K562 (cell line): ENCODE measurements at regions not wholly inside any gene's neighbourhood (a gene's known extent, or its start where the extent isn't known, plus 50 kb on each side); places are given as distances from the start of the nearest gene placed in this dataset.

ENCODE experiments used
- ATAC-seq: fragments of 200-7000 bp; cut with Tn5 transposase; 3 replicates; pipeline ENCODE4 v1.9.1; 2020; ENCODE audit warnings: moderate library complexity
- BruUV-seq: library from RNA; stranded (reverse); fragments of 400-500 nt; replicated peaks from 2 replicates; lab custom pipeline; 2021; lab: Mats Ljungman, UMichigan
- CTCF ChIA-PET: fragments of 300-600 bp; formaldehyde crosslinking; extraction: SDS; loops from one replicate; lab custom pipeline; 2021; ENCODE audit warnings: low intra/inter-chr PET ratio; lab: Yijun Ruan, JAX
- POLR2A ChIA-PET: fragments of 300-600, 350-650 bp; sonication (Branson Sonifier 250); formaldehyde crosslinking; extraction: SDS; loops from one replicate; lab custom pipeline; 2021; ENCODE audit warnings: antibody characterized with exemption, inconsistent platforms; lab: Yijun Ruan, JAX
- DNase-seq, 4 experiments: peaks; one replicate each; pipeline versions ENCODE4 v3.0.0 to v3.0.0-alpha.2; 2011 to 2018; ENCODE audit warnings: low spot score in 3 of 4, mixed read lengths in 3 of 4; ENCODE audit errors: extremely low read depth in 1 of 4
- FAIRE-seq: peaks from 2 replicates; lab custom pipeline; 2011; peaks lifted over from hg19 to GRCh38; lab: Jason Lieb, UNC
- H2AFZ ChIP-seq: 2 replicates; pipeline ENCODE4 v1.6.0; 2011; ENCODE audit warnings: low read depth, low read length, control low read depth, inconsistent platforms
- H3K27ac ChIP-seq: fragments of 200-600 bp; 3 replicates; pipeline ENCODE4 v1.8.0; 2011; ENCODE audit warnings: low read depth, mild to moderate bottlenecking, control low read depth, inconsistent platforms, low read length, moderate library complexity, mixed read lengths; ENCODE audit errors: extremely low read depth
- H3K27me3 ChIP-seq, 2 experiments: fragments of 300-600 bp in 1 of 2; 2 replicates in 1 of 2; 3 replicates in 1 of 2; pipeline versions ENCODE4 v1.6.0 to v1.8.0; 2011; ENCODE audit warnings: inconsistent platforms in 2 of 2, low read length in 2 of 2, mild to moderate bottlenecking in 1 of 2, mixed read lengths in 1 of 2, moderate library complexity in 1 of 2; ENCODE audit not compliant: control insufficient read depth in 2 of 2, insufficient read depth in 2 of 2
- H3K36me3 ChIP-seq: fragments of 300-600 bp; 3 replicates; pipeline ENCODE4 v1.8.0; 2011; ENCODE audit warnings: mild to moderate bottlenecking, low read length, inconsistent platforms; ENCODE audit not compliant: control insufficient read depth, insufficient read depth
- H3K4me1 ChIP-seq, 2 experiments: fragments of 200-600 bp in 1 of 2; replicated peaks in 1 of 2; 2 replicates in 1 of 2; 3 replicates in 1 of 2; pipeline versions ENCODE4 v1.5.1 to v1.8.0; 2011; ENCODE audit warnings: inconsistent platforms in 2 of 2, low read length in 2 of 2, mild to moderate bottlenecking in 1 of 2, mixed read lengths in 1 of 2, moderate library complexity in 1 of 2; ENCODE audit not compliant: control insufficient read depth in 2 of 2, insufficient read depth in 2 of 2
- H3K4me2 ChIP-seq: 2 replicates; pipeline ENCODE4 v1.6.1; 2011; ENCODE audit warnings: low read length, control low read depth, inconsistent platforms, mixed read lengths; ENCODE audit not compliant: insufficient read depth
- H3K4me3 ChIP-seq: fragments of 200-600 bp; sonication (generic), shearing (Covaris generic); 2 replicates; pipeline ENCODE4 v1.5.1; 2016; ENCODE audit warnings: control low read depth, inconsistent platforms
- H3K79me2 ChIP-seq: fragments of 200-600 bp; 3 replicates; pipeline ENCODE4 v1.8.0; 2011; ENCODE audit warnings: low read length, inconsistent platforms; ENCODE audit not compliant: control insufficient read depth, insufficient read depth
- H3K9ac ChIP-seq, 2 experiments: 2 replicates each; pipeline versions ENCODE4 v1.6.0 to v1.6.1; 2011; ENCODE audit warnings: low read depth in 2 of 2, low read length in 2 of 2, control low read depth in 1 of 2, inconsistent platforms in 1 of 2, mild to moderate bottlenecking in 1 of 2, mixed read lengths in 1 of 2; ENCODE audit not compliant: insufficient read depth in 1 of 2
- H3K9me1 ChIP-seq: one replicate; pipeline ENCODE4 v1.6.0; 2011; ENCODE audit warnings: inconsistent platforms, mild to moderate bottlenecking, low read length, moderate library complexity; ENCODE audit not compliant: control insufficient read depth, insufficient read depth
- H3K9me3 ChIP-seq: replicated peaks from 2 replicates; pipeline ENCODE4 v1.5.1; 2011; ENCODE audit warnings: low read depth, low read length, inconsistent platforms; ENCODE audit not compliant: control insufficient read depth, insufficient read depth
- H4K20me1 ChIP-seq: replicated peaks from 2 replicates; pipeline ENCODE4 v1.6.1; 2011; ENCODE audit warnings: low read length, inconsistent platforms, mixed read lengths; ENCODE audit not compliant: control insufficient read depth, insufficient read depth
- BDP1 ChIP-seq: IDR thresholded peaks from 3 replicates; pipeline ENCODE4 v1.6.1; 2011; ENCODE audit not compliant: insufficient read length, insufficient read depth
- ESRRB ChIP-seq: fragments of 250-450 bp; sonication (Bioruptor Pico); IDR thresholded peaks from 2 replicates; pipeline ENCODE4 v1.5.0; 2020; ENCODE audit warnings: mild to moderate bottlenecking, moderate library complexity, borderline replicate concordance
- HLTF ChIP-seq: fragments of 450-650 bp; IDR thresholded peaks from 2 replicates; pipeline ENCODE4 v1.6.1; 2016
- IFI16 ChIP-seq: fragments of 250-450 bp; sonication (Bioruptor Pico); IDR thresholded peaks from 2 replicates; pipeline ENCODE4 v2.1.2; 2022; ENCODE audit warnings: mild to moderate bottlenecking, inconsistent platforms
- LEF1 ChIP-seq: fragments of 450-650 bp; IDR thresholded peaks from 2 replicates; pipeline ENCODE4 v1.6.1; 2016; ENCODE audit warnings: mild to moderate bottlenecking
- NFE2 ChIP-seq: IDR thresholded peaks from 2 replicates; pipeline ENCODE4 v1.6.1; 2014; ENCODE audit warnings: antibody characterized with exemption, low read depth
- NFYB ChIP-seq: IDR thresholded peaks from 2 replicates; pipeline ENCODE4 v1.6.1; 2011; ENCODE audit warnings: mild to moderate bottlenecking, moderate library complexity; ENCODE audit not compliant: insufficient read length; ENCODE audit errors: extremely low read depth
- NRF1 ChIP-seq, 2 experiments: fragments of 450-650 bp; IDR thresholded peaks in 1 of 2; conservative IDR thresholded peaks in 1 of 2; 2 replicates each; pipeline ENCODE4 v1.6.1; 2014; ENCODE audit warnings: mild to moderate bottlenecking in 2 of 2
- PTBP1 ChIP-seq: fragments of 200-400 bp; formaldehyde crosslinking; IDR thresholded peaks from 2 replicates; pipeline ENCODE4 v1.6.1; 2017; ENCODE audit warnings: low read depth, low read length
- PURB ChIP-seq: sonication (generic); formaldehyde crosslinking; IDR thresholded peaks from 2 replicates; pipeline ENCODE4 v1.9.0; 2021; ENCODE audit warnings: low read depth, mild to moderate bottlenecking, missing genetic modification reagents
- RBM14 ChIP-seq: fragments of 200-400 bp; formaldehyde crosslinking; IDR thresholded peaks from 2 replicates; pipeline ENCODE4 v1.6.1; 2018; ENCODE audit warnings: low read depth, mild to moderate bottlenecking, low read length, moderate library complexity, borderline replicate concordance; ENCODE audit not compliant: insufficient read depth
- RCOR1 ChIP-seq, 2 experiments: IDR thresholded peaks; 2 replicates each; pipeline ENCODE4 v1.6.1; 2012; ENCODE audit warnings: low read depth in 2 of 2, low read length in 2 of 2, borderline replicate concordance in 1 of 2, improper control_type of control experiment in 1 of 2
- TAF1 ChIP-seq: IDR thresholded peaks from 2 replicates; pipeline ENCODE4 v1.6.1; 2011; ENCODE audit warnings: mild to moderate bottlenecking, low read length, moderate library complexity; ENCODE audit not compliant: insufficient read depth, control insufficient read depth, severe bottlenecking; ENCODE audit errors: extremely low read depth
- TAF7 ChIP-seq: fragments of 450-650 bp; IDR thresholded peaks from 2 replicates; pipeline ENCODE4 v1.6.1; 2016; ENCODE audit warnings: missing genetic modification characterization, missing compliant biosample characterization
- YY1 ChIP-seq, 3 experiments: IDR thresholded peaks; 2 replicates each; pipeline ENCODE4 v1.6.1; 2011; ENCODE audit warnings: low read length in 2 of 3, mild to moderate bottlenecking in 2 of 3, moderate library complexity in 2 of 3, borderline replicate concordance in 1 of 3, control low read depth in 1 of 3, low read depth in 1 of 3; ENCODE audit not compliant: insufficient read depth in 3 of 3, insufficient replicate concordance in 2 of 3, control insufficient read depth in 1 of 3, insufficient read length in 1 of 3; ENCODE audit errors: extremely low read depth in 1 of 3
- ZBTB2 ChIP-seq: fragments of 450-650 bp; IDR thresholded peaks from 2 replicates; pipeline ENCODE4 v1.6.1; 2016; ENCODE audit warnings: antibody characterized with exemption
- ZNF232 ChIP-seq: sonication (generic); formaldehyde crosslinking; IDR thresholded peaks from 2 replicates; pipeline ENCODE4 v1.8.0; 2022; ENCODE audit warnings: mild to moderate bottlenecking, missing genetic modification reagents
- ZNF3 ChIP-seq: fragments of 250-450 bp; sonication (Bioruptor Pico); IDR thresholded peaks from 2 replicates; pipeline ENCODE4 v1.5.0; 2021; ENCODE audit warnings: mild to moderate bottlenecking, moderate library complexity
- ZNF766 ChIP-seq: fragments of 200-800 bp; sonication (Bioruptor generic); conservative IDR thresholded peaks from 2 replicates; pipeline ENCODE4 v1.6.1; 2016; ENCODE audit warnings: missing genetic modification characterization, missing compliant biosample characterization
- WGBS: fragments of 100-300 bp; shearing (Covaris generic); methylation state at CpG from one replicate; pipeline ENCODE4 v1.1.6; 2016; ENCODE audit warnings: low coverage, mixed read lengths; ENCODE audit not compliant: insufficient coverage; ENCODE audit errors: missing lambda C conversion rate; 5-methylcytosine and 5-hydroxymethylcytosine counted together
- in situ Hi-C: fragments of 300-500 bp; cut with MboI; formaldehyde crosslinking; loops from 4 replicates; pipeline ENCODE4 v1.15.0; 2018; ENCODE audit warnings: inconsistent platforms, mixed read lengths
- intact Hi-C: fragments of 100-400 bp; cut with micrococcal nuclease; formaldehyde crosslinking; loops from 2 replicates; pipeline ENCODE4 v1.14.2; 2022
- TF ChIP-seq, protein P1 (sequence below): sonication (generic); formaldehyde crosslinking; IDR thresholded peaks from 2 replicates; pipeline ENCODE4 v1.8.1; 2023; ENCODE audit warnings: mild to moderate bottlenecking, missing genetic modification reagents

DNA sequence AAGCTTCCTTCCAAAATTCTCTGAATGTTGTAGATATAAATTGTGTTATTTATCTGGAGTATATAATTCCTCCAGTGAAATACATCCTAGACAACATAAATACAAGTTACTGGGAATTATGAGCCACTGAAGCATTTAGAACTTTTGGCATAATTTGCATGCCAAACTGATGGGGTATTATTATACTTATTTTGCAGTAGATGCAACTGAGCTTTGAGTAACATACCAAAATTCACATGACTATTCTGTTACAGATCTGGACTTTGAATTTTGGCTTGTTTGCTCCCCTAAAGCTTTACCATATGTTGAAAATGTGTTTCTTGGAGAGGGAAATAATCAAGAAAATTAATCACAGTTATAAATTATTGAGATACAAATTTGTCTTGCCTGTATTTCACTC is 372.5 kb downstream of the CDH11 start (continued):
- TF ChIP-seq ZBTB2 (no peak), RCOR1 (IDR thresholded peaks at IDR 0.05; ENCODE audit: borderline replicate concordance in 1 of 2, low read depth in 2 of 2, low read length in 2 of 2) (no peak), NFE2 (no peak)
- TF ChIP-seq, all 486 proteins: peak for 0

DNA sequence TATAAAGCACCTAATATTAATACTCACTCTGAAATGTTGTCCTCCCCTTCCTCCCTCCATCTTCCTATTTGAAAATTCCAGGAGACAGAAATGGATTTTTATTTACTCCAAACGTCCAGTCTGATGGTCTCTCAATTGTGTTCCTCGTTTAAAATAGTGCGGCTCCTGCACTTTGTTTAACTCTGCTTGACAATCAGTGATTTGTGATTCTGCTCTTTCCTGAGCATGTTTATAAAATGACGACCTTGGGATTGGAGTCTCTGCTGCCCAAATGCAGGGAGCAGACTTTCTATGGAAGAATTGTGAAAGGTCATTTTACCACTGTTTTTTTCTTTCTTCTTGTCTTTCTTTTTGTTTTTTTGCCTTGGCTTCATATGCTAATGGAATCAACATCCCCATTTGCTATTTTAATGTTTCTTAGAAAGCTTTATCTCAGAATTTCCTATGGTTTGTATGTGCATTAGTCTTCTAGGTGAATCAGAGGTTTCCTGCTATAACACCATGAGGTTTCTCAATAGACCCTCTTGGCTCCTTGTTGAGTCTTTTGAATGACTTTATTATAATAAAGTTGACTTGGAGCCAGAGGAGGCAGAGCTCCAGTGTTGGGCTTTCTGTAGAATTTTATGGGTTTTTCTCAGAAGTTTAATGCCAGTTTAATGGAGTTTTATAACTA is 376.5 kb downstream of the CDH11 start:
- intact Hi-C loops, result no loop called here
- no peak overlapping the region for H3K27ac ChIP-seq
- no peaks in the 10 kb centered on the region for H3K27me3 ChIP-seq
- POLR2A ChIA-PET, result no interaction called here
- no peaks in the 10 kb centered on the region for H3K79me2 ChIP-seq
- in situ Hi-C loops, result no loop called here
- no peaks in the 10 kb centered on the region for H3K4me1 ChIP-seq
- CTCF ChIA-PET, result no interaction called here
- no peak overlapping the region for H3K9ac ChIP-seq
- FAIRE-seq, result no peak
- no peak overlapping the region for H3K4me2 ChIP-seq
- no peak for DNase-seq
- H3K36me3 ChIP-seq, result no peaks in the 10 kb centered on the region
- ATAC-seq, result no peak
- H3K9me3 ChIP-seq, result no peaks in the 10 kb centered on the region
- BruUV-seq, result no TSS peak
- no peaks in the 10 kb centered on the region for H3K9me1 ChIP-seq
- WGBS, result 0% methylated on average over 4 of the region's 4 CpGs
- H2AFZ ChIP-seq, result no peak overlapping the region
- no peak overlapping the region for H3K4me3 ChIP-seq
- H4K20me1 ChIP-seq, result no peaks in the 10 kb centered on the region
- TF ChIP-seq IFI16 (CRISPR knock-in tag), result no peak
- TF ChIP-seq HLTF, result no peak
- no peak for TF ChIP-seq LEF1
- no peak for TF ChIP-seq TAF7 (tag)
- no peak for TF ChIP-seq YY1 (IDR thresholded peaks at IDR 0.05; ENCODE audit: borderline replicate concordance in 1 of 3, control insufficient read depth in 1 of 3, extremely low read depth in 1 of 3, insufficient read depth in 3 of 3, insufficient read length in 1 of 3, insufficient replicate concordance in 2 of 3, low read depth in 1 of 3, low read length in 2 of 3)
- no peak for TF ChIP-seq PTBP1
- no peak for TF ChIP-seq RBM14
- TF ChIP-seq NRF1 (conservative IDR thresholded peaks at IDR 0.05 in 1 of 2, IDR thresholded peaks at IDR 0.05 in 1 of 2), result no peak
- TF ChIP-seq NFYB, result no peak
- no peak for TF ChIP-seq BDP1
- TF ChIP-seq, protein P1, sequence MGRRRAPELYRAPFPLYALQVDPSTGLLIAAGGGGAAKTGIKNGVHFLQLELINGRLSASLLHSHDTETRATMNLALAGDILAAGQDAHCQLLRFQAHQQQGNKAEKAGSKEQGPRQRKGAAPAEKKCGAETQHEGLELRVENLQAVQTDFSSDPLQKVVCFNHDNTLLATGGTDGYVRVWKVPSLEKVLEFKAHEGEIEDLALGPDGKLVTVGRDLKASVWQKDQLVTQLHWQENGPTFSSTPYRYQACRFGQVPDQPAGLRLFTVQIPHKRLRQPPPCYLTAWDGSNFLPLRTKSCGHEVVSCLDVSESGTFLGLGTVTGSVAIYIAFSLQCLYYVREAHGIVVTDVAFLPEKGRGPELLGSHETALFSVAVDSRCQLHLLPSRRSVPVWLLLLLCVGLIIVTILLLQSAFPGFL (CRISPR knock-in tag), result no peak
- TF ChIP-seq ESRRB, result no peak
- no peak for TF ChIP-seq TAF1
- no peak for TF ChIP-seq ZNF766 (CRISPR knock-in tag)
- TF ChIP-seq PURB (CRISPR knock-in tag), result no peak
- no peak for TF ChIP-seq ZNF232
- TF ChIP-seq ZNF3 (CRISPR knock-in tag), result no peak
